NCI-H774 (cell line): ENCODE measurements at regions not wholly inside any gene's neighbourhood (a gene's known extent, or its start where the extent isn't known, plus 50 kb on each side); places are given as distances from the start of the nearest gene placed in this dataset.
A peak's percentile ranks its signal among the peaks of the same experiment; 100 is the strongest.

Experiments used
- DNase-seq: peaks from one replicate; lab custom pipeline; 2025; lab: John Stamatoyannopoulos, UW

- no peak for DNase-seq
Observed at GRCh38 chr21:27426196-27426595, 459.3 kb upstream of the ADAMTS5 start.

- no peak for DNase-seq
Observed at GRCh38 chr21:27425574-27425973, 458.7 kb upstream of the ADAMTS5 start.

DNA sequence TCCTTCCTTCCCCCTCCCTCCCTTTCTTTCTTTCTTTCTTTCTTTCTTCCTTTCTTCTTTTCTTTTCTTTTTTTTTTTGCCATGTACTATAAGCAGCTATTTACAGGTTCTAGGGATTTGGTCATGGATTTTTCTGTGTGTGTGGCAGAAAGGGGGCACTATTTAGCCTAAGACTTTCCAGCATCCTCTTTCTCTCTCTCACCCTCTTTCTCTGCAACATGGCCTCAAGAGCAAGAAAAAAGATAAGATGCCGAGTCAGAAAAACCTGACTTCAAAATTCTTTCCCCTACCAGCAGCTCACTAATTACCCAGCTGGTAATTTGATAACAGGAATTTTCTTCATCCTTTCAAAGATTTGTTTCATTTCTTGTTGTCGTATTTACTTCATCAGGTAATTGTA lies 458.3 kb upstream of the ADAMTS5 start:
- no peak for DNase-seq

- no peak for DNase-seq
Observed at GRCh38 chr21:27424601-27425000, 457.7 kb upstream of the ADAMTS5 start.

GRCh38 chr21:27423906-27424595 lies 457.2 kb upstream of the ADAMTS5 start:
- no peak for DNase-seq

GRCh38 chr21:27423038-27423437 lies 456.1 kb upstream of the ADAMTS5 start:
- DNase-seq: no peak

- no peak for DNase-seq
Observed at GRCh38 chr21:27422435-27422834, 455.5 kb upstream of the ADAMTS5 start.

- no peak for DNase-seq
Observed at GRCh38 chr21:27421654-27422053, 454.8 kb upstream of the ADAMTS5 start.

GRCh38 chr21:27419153-27419552 lies 452.3 kb upstream of the ADAMTS5 start:
- DNase-seq: no peak

DNA sequence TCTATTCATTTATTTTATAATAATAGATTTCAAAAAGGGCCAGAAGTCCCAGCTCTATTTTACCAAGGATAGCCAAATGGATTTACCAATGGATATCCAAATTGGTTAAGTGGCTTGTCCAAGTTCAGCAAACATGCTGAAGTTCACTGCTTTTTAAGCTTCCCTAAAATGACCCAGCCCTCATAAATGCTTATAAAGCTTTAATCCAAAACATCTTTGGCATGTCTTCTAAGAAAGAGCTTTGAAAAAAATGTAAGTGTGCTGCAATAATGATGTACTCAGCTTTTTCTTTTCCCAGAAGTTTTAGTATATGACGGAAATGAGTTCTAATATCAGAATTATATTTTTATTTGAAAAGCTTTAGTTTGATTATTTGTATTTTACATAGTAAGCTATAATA lies 451.5 kb upstream of the ADAMTS5 start:
- DNase-seq: no peak

DNA sequence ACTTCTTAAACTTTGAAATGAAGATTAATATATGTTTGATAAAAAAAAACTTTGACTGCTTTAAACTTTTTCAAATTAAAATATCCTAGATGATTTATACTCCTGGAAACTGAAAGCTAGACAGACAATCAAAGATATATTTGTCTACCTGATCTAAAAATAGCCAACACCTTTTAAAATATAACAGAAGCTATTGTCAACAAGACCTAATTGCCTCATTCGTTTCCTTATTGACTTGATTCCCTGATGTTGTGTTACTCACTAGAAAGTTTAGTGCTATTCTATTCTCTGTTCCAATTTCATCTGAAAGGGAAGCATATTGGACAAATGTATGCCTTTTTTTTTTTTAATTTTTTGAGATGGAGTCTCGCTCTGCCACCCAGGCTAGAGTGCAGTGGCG lies 445.6 kb upstream of the ADAMTS5 start:
- peak; percentile 19 for DNase-seq

GRCh38 chr21:27408826-27409225 lies 441.9 kb upstream of the ADAMTS5 start:
- DNase-seq: no peak

- DNase-seq: no peak
Observed at GRCh38 chr21:27407271-27407670, 440.4 kb upstream of the ADAMTS5 start.

DNA sequence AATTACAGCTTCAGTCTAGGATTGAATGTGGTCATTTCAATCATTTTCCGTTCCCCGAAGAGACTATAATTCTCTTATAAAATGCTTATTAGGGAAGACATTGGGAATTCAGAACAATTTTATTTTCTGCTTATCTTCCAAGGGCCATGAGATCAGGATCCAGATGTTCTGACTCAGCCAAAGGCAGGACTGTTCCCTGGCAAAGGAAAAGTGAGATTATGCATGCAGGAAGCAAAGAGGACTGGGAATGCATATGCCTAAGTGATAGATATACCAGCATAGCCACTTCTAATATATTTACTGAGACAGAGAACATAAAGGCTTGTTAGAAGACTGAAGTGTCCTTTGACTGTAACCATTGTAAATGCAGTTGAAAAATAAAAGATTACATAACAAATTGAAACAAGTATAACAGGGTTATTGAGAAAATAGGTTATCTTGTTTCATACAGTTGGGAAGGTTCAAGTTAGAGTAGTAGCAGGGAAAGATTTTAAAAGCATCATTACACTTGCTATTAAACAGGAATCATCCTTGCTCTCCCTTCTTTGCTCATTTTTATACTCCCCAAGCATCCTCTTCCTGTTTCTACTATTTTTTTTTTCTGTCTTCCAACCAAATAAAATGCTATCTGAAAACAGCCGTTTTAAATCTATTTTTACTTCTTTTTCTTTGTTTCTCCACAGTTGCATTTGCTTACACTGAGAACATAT lies 439.6 kb upstream of the ADAMTS5 start:
- no peak for DNase-seq

DNA sequence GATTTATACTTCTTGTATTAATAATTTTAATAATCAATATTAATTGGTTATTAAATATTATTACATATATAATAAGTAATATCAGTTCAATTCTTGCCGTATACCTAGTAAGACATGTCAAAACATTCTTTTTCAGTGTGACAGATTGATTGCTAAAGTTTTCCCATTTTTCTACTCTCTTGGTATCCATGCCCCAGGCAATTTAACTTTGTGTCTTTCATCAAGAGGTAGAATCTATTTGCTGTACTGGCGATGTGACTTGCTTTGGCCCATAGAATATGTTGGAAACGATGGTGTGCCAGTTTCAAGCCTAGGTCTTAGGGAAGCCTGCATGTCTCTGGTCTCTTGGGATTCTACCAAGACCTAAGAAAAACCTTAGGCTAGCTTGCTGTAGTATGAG lies 436.1 kb upstream of the ADAMTS5 start:
- no peak for DNase-seq

- no peak for DNase-seq
Observed at GRCh38 chr21:27400045-27400444, 433.2 kb upstream of the ADAMTS5 start.

- no peak for DNase-seq
Observed at GRCh38 chr21:27397578-27397977, 430.7 kb upstream of the ADAMTS5 start.

GRCh38 chr21:27393726-27394125 lies 426.8 kb upstream of the ADAMTS5 start:
- no peak for DNase-seq

- no peak for DNase-seq
Observed at GRCh38 chr21:27391990-27392389, 425.1 kb upstream of the ADAMTS5 start.

- DNase-seq: no peak
Observed at GRCh38 chr21:27390384-27390783, 423.5 kb upstream of the ADAMTS5 start.

GRCh38 chr21:27388825-27389224 lies 421.9 kb upstream of the ADAMTS5 start:
- no peak for DNase-seq

DNA sequence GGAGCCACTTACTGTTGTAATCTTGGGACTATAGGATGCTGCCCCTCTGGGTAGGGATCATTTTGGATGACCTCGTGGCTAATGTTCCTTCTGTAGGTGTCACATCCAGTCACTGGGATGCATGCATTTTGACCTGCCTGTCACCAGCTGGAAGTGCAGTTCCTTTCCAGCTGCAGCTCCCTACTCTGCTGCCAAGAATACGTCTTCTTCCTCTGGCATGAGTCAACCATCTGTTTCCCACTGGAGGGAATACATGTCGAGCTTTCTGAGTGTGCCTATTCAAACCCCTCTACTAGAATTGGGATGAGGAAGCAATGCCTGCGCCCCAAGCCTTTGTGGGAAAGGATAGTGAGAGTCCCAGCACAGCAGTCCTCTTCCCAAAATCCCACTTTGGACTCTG lies 415.5 kb upstream of the ADAMTS5 start:
- no peak for DNase-seq

GRCh38 chr21:27380303-27380702 lies 413.4 kb upstream of the ADAMTS5 start:
- DNase-seq: no peak

DNA sequence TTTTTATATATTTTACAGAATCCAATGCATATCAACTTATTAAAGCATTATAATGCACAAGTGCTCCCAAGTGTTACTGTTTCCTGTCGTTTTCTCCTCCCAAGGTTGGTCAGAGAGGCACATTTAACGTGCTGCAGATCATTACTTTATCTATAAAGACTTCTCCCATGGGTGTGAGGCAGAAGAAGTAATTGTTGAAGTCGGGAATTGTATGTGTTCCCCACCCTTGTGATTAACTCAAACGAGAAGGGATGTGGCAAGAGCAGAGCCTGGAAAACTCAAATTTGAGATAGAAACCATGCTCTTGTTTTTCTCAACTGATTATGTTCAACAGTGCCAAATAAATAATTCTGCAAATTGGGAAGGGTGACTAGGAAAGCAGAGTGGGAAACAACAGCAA lies 412.5 kb upstream of the ADAMTS5 start:
- DNase-seq: no peak
